ENCODE measurements at regions not wholly inside any gene's neighbourhood (a gene's known extent, or its start where the extent isn't known, plus 50 kb on each side); places are given as distances from the start of the nearest gene placed in this dataset.

DNA sequence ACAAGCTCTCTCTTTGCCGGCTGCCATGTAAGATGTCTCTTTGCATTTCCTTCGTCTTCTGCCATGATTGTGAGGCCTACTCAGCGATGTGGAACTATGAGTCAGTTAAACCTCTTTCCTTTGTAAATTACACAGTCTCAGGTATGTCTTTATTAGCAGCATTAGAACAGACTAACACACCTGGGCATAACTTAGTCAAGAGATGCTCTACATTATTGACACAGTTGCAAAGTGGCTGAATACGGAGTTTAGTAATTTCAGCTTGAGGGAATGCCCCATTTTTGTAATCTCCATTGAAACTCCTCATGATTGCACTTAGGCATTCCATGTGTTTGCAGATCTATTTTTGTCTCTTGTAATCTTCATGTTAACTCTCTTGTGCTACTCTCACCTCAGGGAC, 299.5 kb upstream of the HAND2 start:
- ATAC-seq, result no peak
- no peaks in the 10 kb centered on the region for H4K20me1 ChIP-seq (replicated peaks; ENCODE audit: control insufficient read depth, insufficient read depth, low read length)
- BruUV-seq (replicated peaks), result no TSS peak
- TF ChIP-seq SMAD2 (IDR thresholded peaks at IDR 0.05; ENCODE audit: low read depth, low read length) (no peak), KAT8 (IDR thresholded peaks at IDR 0.05; ENCODE audit: low read depth) (no peak), CBX3 (IDR thresholded peaks at IDR 0.05; ENCODE audit: borderline replicate concordance in 1 of 2, low read length in 2 of 2) (no peak), ETV6 (IDR thresholded peaks at IDR 0.05; ENCODE audit: borderline replicate concordance in 1 of 2, low read depth in 2 of 2, low read length in 1 of 2) (no peak), ETV6 (CRISPR knock-in tag; IDR thresholded peaks at IDR 0.05; ENCODE audit: borderline replicate concordance) (no peak), PTRF (tag; IDR thresholded peaks at IDR 0.05) (no peak), NR2C1 (IDR thresholded peaks at IDR 0.05) (no peak), NR2C1 (tag; IDR thresholded peaks at IDR 0.05) (no peak), NCOA6 (IDR thresholded peaks at IDR 0.05) (no peak)
- TF ChIP-seq, protein P1, sequence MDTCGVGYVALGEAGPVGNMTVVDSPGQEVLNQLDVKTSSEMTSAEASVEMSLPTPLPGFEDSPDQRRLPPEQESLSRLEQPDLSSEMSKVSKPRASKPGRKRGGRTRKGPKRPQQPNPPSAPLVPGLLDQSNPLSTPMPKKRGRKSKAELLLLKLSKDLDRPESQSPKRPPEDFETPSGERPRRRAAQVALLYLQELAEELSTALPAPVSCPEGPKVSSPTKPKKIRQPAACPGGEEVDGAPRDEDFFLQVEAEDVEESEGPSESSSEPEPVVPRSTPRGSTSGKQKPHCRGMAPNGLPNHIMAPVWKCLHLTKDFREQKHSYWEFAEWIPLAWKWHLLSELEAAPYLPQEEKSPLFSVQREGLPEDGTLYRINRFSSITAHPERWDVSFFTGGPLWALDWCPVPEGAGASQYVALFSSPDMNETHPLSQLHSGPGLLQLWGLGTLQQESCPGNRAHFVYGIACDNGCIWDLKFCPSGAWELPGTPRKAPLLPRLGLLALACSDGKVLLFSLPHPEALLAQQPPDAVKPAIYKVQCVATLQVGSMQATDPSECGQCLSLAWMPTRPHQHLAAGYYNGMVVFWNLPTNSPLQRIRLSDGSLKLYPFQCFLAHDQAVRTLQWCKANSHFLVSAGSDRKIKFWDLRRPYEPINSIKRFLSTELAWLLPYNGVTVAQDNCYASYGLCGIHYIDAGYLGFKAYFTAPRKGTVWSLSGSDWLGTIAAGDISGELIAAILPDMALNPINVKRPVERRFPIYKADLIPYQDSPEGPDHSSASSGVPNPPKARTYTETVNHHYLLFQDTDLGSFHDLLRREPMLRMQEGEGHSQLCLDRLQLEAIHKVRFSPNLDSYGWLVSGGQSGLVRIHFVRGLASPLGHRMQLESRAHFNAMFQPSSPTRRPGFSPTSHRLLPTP (IDR thresholded peaks at IDR 0.05; ENCODE audit: borderline replicate concordance, extremely low read depth, insufficient read length), result no peak
- TF ChIP-seq, protein P2, sequence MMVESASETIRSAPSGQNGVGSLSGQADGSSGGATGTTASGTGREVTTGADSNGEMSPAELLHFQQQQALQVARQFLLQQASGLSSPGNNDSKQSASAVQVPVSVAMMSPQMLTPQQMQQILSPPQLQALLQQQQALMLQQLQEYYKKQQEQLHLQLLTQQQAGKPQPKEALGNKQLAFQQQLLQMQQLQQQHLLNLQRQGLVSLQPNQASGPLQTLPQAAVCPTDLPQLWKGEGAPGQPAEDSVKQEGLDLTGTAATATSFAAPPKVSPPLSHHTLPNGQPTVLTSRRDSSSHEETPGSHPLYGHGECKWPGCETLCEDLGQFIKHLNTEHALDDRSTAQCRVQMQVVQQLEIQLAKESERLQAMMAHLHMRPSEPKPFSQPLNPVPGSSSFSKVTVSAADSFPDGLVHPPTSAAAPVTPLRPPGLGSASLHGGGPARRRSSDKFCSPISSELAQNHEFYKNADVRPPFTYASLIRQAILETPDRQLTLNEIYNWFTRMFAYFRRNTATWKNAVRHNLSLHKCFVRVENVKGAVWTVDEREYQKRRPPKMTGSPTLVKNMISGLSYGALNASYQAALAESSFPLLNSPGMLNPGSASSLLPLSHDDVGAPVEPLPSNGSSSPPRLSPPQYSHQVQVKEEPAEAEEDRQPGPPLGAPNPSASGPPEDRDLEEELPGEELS (CRISPR knock-in tag; IDR thresholded peaks at IDR 0.05; ENCODE audit: borderline replicate concordance), result no peak
- TF ChIP-seq, protein P3, sequence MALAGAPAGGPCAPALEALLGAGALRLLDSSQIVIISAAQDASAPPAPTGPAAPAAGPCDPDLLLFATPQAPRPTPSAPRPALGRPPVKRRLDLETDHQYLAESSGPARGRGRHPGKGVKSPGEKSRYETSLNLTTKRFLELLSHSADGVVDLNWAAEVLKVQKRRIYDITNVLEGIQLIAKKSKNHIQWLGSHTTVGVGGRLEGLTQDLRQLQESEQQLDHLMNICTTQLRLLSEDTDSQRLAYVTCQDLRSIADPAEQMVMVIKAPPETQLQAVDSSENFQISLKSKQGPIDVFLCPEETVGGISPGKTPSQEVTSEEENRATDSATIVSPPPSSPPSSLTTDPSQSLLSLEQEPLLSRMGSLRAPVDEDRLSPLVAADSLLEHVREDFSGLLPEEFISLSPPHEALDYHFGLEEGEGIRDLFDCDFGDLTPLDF (CRISPR knock-in tag; IDR thresholded peaks at IDR 0.05), result no peak
- TF ChIP-seq, protein P4, sequence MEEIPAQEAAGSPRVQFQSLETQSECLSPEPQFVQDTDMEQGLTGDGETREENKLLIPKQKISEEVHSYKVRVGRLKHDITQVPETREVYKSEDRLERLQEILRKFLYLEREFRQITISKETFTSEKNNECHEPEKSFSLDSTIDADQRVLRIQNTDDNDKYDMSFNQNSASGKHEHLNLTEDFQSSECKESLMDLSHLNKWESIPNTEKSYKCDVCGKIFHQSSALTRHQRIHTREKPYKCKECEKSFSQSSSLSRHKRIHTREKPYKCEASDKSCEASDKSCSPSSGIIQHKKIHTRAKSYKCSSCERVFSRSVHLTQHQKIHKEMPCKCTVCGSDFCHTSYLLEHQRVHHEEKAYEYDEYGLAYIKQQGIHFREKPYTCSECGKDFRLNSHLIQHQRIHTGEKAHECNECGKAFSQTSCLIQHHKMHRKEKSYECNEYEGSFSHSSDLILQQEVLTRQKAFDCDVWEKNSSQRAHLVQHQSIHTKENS (CRISPR knock-in tag; IDR thresholded peaks at IDR 0.05), result no peak
- TF ChIP-seq, protein P5, sequence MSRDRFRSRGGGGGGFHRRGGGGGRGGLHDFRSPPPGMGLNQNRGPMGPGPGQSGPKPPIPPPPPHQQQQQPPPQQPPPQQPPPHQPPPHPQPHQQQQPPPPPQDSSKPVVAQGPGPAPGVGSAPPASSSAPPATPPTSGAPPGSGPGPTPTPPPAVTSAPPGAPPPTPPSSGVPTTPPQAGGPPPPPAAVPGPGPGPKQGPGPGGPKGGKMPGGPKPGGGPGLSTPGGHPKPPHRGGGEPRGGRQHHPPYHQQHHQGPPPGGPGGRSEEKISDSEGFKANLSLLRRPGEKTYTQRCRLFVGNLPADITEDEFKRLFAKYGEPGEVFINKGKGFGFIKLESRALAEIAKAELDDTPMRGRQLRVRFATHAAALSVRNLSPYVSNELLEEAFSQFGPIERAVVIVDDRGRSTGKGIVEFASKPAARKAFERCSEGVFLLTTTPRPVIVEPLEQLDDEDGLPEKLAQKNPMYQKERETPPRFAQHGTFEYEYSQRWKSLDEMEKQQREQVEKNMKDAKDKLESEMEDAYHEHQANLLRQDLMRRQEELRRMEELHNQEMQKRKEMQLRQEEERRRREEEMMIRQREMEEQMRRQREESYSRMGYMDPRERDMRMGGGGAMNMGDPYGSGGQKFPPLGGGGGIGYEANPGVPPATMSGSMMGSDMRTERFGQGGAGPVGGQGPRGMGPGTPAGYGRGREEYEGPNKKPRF (IDR thresholded peaks at IDR 0.05; ENCODE audit: low read depth, low read length), result no peak

More for the DNA sequence above, 299.5 kb upstream of the HAND2 start:
- CTCF ChIA-PET (ENCODE audit: low intra/inter-chr PET ratio), result no interaction called here
- Histone ChIP-seq H3K9ac (ENCODE audit: insufficient read depth in 1 of 2, low read depth in 2 of 2, low read length in 2 of 2) (no peak overlapping the region), H3K79me2 (ENCODE audit: control insufficient read depth, insufficient read depth, low read length) (no peaks in the 10 kb centered on the region), H3K27me3 (ENCODE audit: control insufficient read depth in 2 of 2, insufficient read depth in 2 of 2, low read length in 2 of 2) (no peaks in the 10 kb centered on the region), H3K4me1 (replicated peaks in 1 of 2; ENCODE audit: control insufficient read depth in 2 of 2, insufficient read depth in 2 of 2, low read length in 2 of 2) (no peaks in the 10 kb centered on the region), H3K27ac (ENCODE audit: extremely low read depth, low read depth, low read length) (no peak overlapping the region), H3K36me3 (ENCODE audit: control insufficient read depth, insufficient read depth, low read length) (no peaks in the 10 kb centered on the region), H2AFZ (ENCODE audit: low read depth, low read length) (no peak overlapping the region), H3K4me2 (ENCODE audit: insufficient read depth, low read length) (no peak overlapping the region), H3K9me1 (ENCODE audit: control insufficient read depth, insufficient read depth, low read length) (no peaks in the 10 kb centered on the region), H3K4me3 (no peak overlapping the region), H3K9me3 (replicated peaks; ENCODE audit: control insufficient read depth, insufficient read depth, low read depth, low read length) (no peaks in the 10 kb centered on the region; the same call in 1 of the 2 replicates)
- POLR2A ChIA-PET, result no interaction called here
- FAIRE-seq, result no peak
- 6% methylated on average over 4 of the region's 4 CpGs for WGBS (ENCODE audit: insufficient coverage, low coverage, missing lambda C conversion rate)
- DNase-seq (ENCODE audit: extremely low read depth in 1 of 4, low spot score in 3 of 4), result no peak
- in situ Hi-C loops (cut with MboI), result no loop called here
- intact Hi-C loops (cut with micrococcal nuclease), result loop anchor here (10.0 kb wide), 1 partner anchor 325 kb away; no protein-coding TSS in a partner anchor

Measured in K562 (cell line).